HFF-Myc (cell line): ENCODE measurements at regions not wholly inside any gene's neighbourhood (a gene's known extent, or its start where the extent isn't known, plus 50 kb on each side); places are given as distances from the start of the nearest gene placed in this dataset.

Source experiments
- DNase-seq: peaks from one replicate; pipeline ENCODE4 v3.0.0-alpha.2; 2011; ENCODE audit warnings: low read depth; ENCODE audit errors: extremely low read depth
- H3K4me3 ChIP-seq: replicated peaks from 2 replicates; pipeline ENCODE4 v1.5.1; 2011; ENCODE audit warnings: low read depth, mild to moderate bottlenecking, control low read depth, low read length
- CTCF ChIP-seq: IDR thresholded peaks from 2 replicates; pipeline ENCODE4 v1.5.1; 2012; ENCODE audit warnings: mild to moderate bottlenecking, low read depth, low read length, control low read depth; ENCODE audit errors: missing control alignments

- no peak for DNase-seq
- no peak overlapping the region for H3K4me3 ChIP-seq
- TF ChIP-seq CTCF: no peak
Observed at GRCh38 chr7:118696879-118697278, 472.4 kb downstream of the ANKRD7 start.

- DNase-seq: no peak
Observed at GRCh38 chr7:118699222-118699621, 474.7 kb downstream of the ANKRD7 start.

GRCh38 chr7:118708741-118709140 lies 484.2 kb downstream of the ANKRD7 start:
- no peak overlapping the region for H3K4me3 ChIP-seq
- no peak for TF ChIP-seq CTCF
- no peak for DNase-seq

More at GRCh38 chr7:118699222-118699621, 474.7 kb downstream of the ANKRD7 start:
- no peak for TF ChIP-seq CTCF
- no peak overlapping the region for H3K4me3 ChIP-seq

GRCh38 chr7:118711688-118712087 lies 487.2 kb downstream of the ANKRD7 start:
- TF ChIP-seq CTCF: no peak
- no peak overlapping the region for H3K4me3 ChIP-seq
- DNase-seq: no peak

- no peak for DNase-seq
- no peak overlapping the region for H3K4me3 ChIP-seq
- TF ChIP-seq CTCF: no peak
Observed at GRCh38 chr7:118713039-118713438, 488.5 kb downstream of the ANKRD7 start.

- no peak overlapping the region for H3K4me3 ChIP-seq
- no peak for DNase-seq
- TF ChIP-seq CTCF: no peak
Observed at GRCh38 chr7:118720632-118721031, 496.1 kb downstream of the ANKRD7 start.

GRCh38 chr7:118731854-118732253 lies 507.4 kb downstream of the ANKRD7 start:
- TF ChIP-seq CTCF: no peak
- DNase-seq: no peak
- no peak overlapping the region for H3K4me3 ChIP-seq
